Osteoblast (primary cell): ENCODE measurements at regions not wholly inside any gene's neighbourhood (a gene's known extent, or its start where the extent isn't known, plus 50 kb on each side); places are given as distances from the start of the nearest gene placed in this dataset.

Experiments
- DNase-seq: peaks from one replicate; pipeline ENCODE4 v3.0.0; 2011; ENCODE audit warnings: low spot score, mixed read lengths; ENCODE audit not compliant: insufficient read length; ENCODE audit errors: missing footprints
- H2AFZ ChIP-seq: 2 replicates; pipeline ENCODE4 v1.6.0; 2011; ENCODE audit warnings: mild to moderate bottlenecking, low read length
- H3K27ac ChIP-seq: 2 replicates; pipeline ENCODE4 v1.5.1; 2011; ENCODE audit warnings: mild to moderate bottlenecking, low read depth, low read length, moderate library complexity
- H3K27me3 ChIP-seq: 2 replicates; pipeline ENCODE4 v1.6.0; 2012; ENCODE audit warnings: mild to moderate bottlenecking, control low read depth, inconsistent platforms, low read length, moderate library complexity; ENCODE audit not compliant: insufficient read depth
- H3K36me3 ChIP-seq: 2 replicates; pipeline ENCODE4 v1.5.1; 2011; ENCODE audit warnings: mild to moderate bottlenecking, low read length, control low read depth, moderate library complexity; ENCODE audit not compliant: insufficient read depth
- H3K4me1 ChIP-seq: 2 replicates; pipeline ENCODE4 v1.5.1; 2011; ENCODE audit warnings: mild to moderate bottlenecking, low read length, control low read depth, moderate library complexity; ENCODE audit not compliant: insufficient read depth
- H3K4me2 ChIP-seq: 2 replicates; pipeline ENCODE4 v1.6.0; 2011; ENCODE audit warnings: mild to moderate bottlenecking, low read length; ENCODE audit not compliant: insufficient read depth
- H3K4me3 ChIP-seq: fragments of 200-600 bp; sonication (generic); 3 replicates; pipeline ENCODE4 v1.5.1; 2012; ENCODE audit warnings: mild to moderate bottlenecking, low read length, inconsistent platforms; ENCODE audit not compliant: insufficient read depth
- H3K79me2 ChIP-seq: 2 replicates; pipeline ENCODE4 v1.6.0; 2012; ENCODE audit warnings: mild to moderate bottlenecking, low read length, control low read depth, inconsistent platforms; ENCODE audit not compliant: insufficient read depth
- H3K9me3 ChIP-seq: 2 replicates; pipeline ENCODE4 v1.5.1; 2011; ENCODE audit warnings: low read depth, low read length, control low read depth
- H4K20me1 ChIP-seq: 2 replicates; pipeline ENCODE4 v1.6.0; 2012; ENCODE audit warnings: mild to moderate bottlenecking, low read length, control low read depth; ENCODE audit not compliant: insufficient read depth
- TF ChIP-seq, protein P1 (sequence below): IDR thresholded peaks from 2 replicates; pipeline ENCODE4 v1.5.1; 2011; ENCODE audit warnings: mild to moderate bottlenecking, low read depth, low read length, moderate library complexity; ENCODE audit errors: extremely low read depth

DNA sequence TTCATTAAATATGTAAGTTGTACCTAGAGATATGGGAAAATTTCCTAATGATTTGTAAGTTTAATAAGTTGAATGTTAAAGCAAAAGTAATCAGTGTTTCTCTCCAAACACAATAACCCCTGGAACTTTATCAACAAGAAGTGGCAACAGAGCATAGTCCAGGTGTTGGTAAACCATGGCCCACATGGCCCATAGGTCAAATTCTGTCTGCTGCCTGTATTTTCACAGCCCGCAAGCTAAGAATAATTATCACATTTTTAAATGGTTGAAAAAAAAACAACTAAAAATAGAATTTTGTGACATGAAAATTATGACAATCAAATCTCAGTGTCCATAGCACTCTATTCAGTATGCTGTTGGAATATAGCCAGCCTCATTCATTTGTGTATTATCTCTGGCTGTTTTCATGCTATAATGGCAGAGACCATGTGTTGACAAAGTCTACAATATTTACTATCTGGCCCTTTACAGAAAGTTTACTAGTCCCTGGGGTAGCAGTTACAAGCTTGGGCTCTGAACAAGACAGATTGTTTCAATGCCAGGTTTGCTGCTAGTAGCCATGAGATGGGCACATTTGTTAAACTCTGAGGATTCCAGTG is 395.8 kb downstream of the GASK1B start:
- Histone ChIP-seq H3K36me3 (no peaks in the 10 kb centered on the region), H3K4me2 (no peak overlapping the region), H3K27me3 (no peaks in the 10 kb centered on the region), H3K27ac (no peak overlapping the region), H3K4me1 (no peaks in the 10 kb centered on the region), H3K9me3 (no peaks in the 10 kb centered on the region), H3K79me2 (no peaks in the 10 kb centered on the region), H3K4me3 (no peak overlapping the region), H4K20me1 (no peaks in the 10 kb centered on the region), H2AFZ (no peak overlapping the region)
- peak; percentile 65 for DNase-seq
- TF ChIP-seq, protein P1, sequence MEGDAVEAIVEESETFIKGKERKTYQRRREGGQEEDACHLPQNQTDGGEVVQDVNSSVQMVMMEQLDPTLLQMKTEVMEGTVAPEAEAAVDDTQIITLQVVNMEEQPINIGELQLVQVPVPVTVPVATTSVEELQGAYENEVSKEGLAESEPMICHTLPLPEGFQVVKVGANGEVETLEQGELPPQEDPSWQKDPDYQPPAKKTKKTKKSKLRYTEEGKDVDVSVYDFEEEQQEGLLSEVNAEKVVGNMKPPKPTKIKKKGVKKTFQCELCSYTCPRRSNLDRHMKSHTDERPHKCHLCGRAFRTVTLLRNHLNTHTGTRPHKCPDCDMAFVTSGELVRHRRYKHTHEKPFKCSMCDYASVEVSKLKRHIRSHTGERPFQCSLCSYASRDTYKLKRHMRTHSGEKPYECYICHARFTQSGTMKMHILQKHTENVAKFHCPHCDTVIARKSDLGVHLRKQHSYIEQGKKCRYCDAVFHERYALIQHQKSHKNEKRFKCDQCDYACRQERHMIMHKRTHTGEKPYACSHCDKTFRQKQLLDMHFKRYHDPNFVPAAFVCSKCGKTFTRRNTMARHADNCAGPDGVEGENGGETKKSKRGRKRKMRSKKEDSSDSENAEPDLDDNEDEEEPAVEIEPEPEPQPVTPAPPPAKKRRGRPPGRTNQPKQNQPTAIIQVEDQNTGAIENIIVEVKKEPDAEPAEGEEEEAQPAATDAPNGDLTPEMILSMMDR, result no peak

- TF ChIP-seq, protein P1, result no peak
- H3K27ac ChIP-seq, result no peak overlapping the region
- no peaks in the 10 kb centered on the region for H3K4me1 ChIP-seq
- H2AFZ ChIP-seq, result no peak overlapping the region
- no peaks in the 10 kb centered on the region for H4K20me1 ChIP-seq
- no peaks in the 10 kb centered on the region for H3K27me3 ChIP-seq
- no peak overlapping the region for H3K4me3 ChIP-seq
- H3K4me2 ChIP-seq, result no peak overlapping the region
- no peak for DNase-seq
- H3K79me2 ChIP-seq, result no peaks in the 10 kb centered on the region
- no peaks in the 10 kb centered on the region for H3K36me3 ChIP-seq
- H3K9me3 ChIP-seq, result no peaks in the 10 kb centered on the region
These were observed 396.9 kb downstream of the GASK1B start for GRCh38 chr4:157775971-157776370.

DNA sequence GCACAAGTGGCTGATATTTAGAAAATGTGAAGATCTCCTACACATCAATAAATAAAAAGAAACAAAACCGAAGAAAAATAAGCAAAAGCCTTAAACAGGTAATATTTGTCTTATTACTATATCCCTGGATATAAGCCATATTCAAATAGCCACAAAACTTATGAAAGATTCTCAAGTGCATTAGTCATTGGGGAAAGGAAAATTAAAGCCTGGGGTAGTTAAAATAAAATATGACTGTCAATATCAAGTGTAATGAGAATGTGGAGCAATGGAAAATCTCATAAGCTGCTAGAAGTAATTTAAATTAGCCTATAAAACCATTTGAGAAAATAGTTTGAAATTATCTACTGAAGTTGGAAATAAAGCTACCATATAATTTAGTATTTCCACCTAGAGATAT is 399.9 kb downstream of the GASK1B start:
- H3K27ac ChIP-seq, result no peak overlapping the region
- no peaks in the 10 kb centered on the region for H3K4me1 ChIP-seq
- H3K27me3 ChIP-seq, result no peaks in the 10 kb centered on the region
- H3K9me3 ChIP-seq, result no peaks in the 10 kb centered on the region
- no peak overlapping the region for H2AFZ ChIP-seq
- no peak overlapping the region for H3K4me2 ChIP-seq
- H3K79me2 ChIP-seq, result no peaks in the 10 kb centered on the region
- H4K20me1 ChIP-seq, result no peaks in the 10 kb centered on the region
- no peaks in the 10 kb centered on the region for H3K36me3 ChIP-seq
- TF ChIP-seq, protein P1, result no peak
- DNase-seq, result no peak
- no peak overlapping the region for H3K4me3 ChIP-seq

DNA sequence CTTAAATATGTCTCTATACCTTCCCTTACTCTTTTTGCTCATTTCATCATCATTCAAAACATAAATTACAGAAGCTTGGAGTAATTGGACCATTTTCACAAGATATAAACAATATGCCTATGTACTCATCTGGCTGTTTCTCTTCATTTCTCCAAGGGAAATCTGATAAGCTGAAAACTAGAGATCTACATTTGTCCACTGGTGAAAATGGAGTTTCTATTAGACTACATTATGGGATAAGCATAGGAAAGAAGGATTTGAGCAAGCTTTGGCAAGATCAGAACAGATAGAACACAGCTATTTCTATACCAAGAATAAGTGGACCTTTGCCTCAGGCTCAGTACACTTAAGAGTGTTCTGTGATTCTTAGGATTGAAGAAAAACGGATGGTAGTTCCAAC is 404.4 kb downstream of the GASK1B start:
- no peak overlapping the region for H2AFZ ChIP-seq
- TF ChIP-seq, protein P1, result no peak
- no peaks in the 10 kb centered on the region for H3K9me3 ChIP-seq
- no peak overlapping the region for H3K4me2 ChIP-seq
- no peaks in the 10 kb centered on the region for H3K4me1 ChIP-seq
- no peak for DNase-seq
- no peaks in the 10 kb centered on the region for H3K79me2 ChIP-seq
- no peak overlapping the region for H3K4me3 ChIP-seq
- no peaks in the 10 kb centered on the region for H3K36me3 ChIP-seq
- no peaks in the 10 kb centered on the region for H4K20me1 ChIP-seq
- H3K27ac ChIP-seq, result no peak overlapping the region
- no peaks in the 10 kb centered on the region for H3K27me3 ChIP-seq
